Motor neuron (in vitro differentiated cells): ENCODE measurements at regions not wholly inside any gene's neighbourhood (a gene's known extent, or its start where the extent isn't known, plus 50 kb on each side); places are given as distances from the start of the nearest gene placed in this dataset.

ENCODE experiments used
- ATAC-seq, 8 experiments: fragments of 200-7000 bp; cut with Tn5 transposase; replicated peaks in 6 of 8; 2 replicates each; pipeline ENCODE4 v1.8.0; 2021; ENCODE audit warnings: mild to moderate bottlenecking in 8 of 8, moderate library complexity in 8 of 8
- H3K27ac ChIP-seq, 2 donors: fragments of 250-450 bp; sonication (Bioruptor Pico); 2 replicates each; pipeline ENCODE4 v1.9.0; 2021; ENCODE audit warnings: antibody characterized with exemption in 2 of 2, mild to moderate bottlenecking in 2 of 2, moderate library complexity in 1 of 2
- H3K4me1 ChIP-seq, 2 donors: fragments of 250-450 bp; sonication (Bioruptor Pico); replicated peaks in 1 of 2; 2 replicates each; pipeline ENCODE4 v1.6.1; 2021; ENCODE audit warnings: antibody characterized with exemption in 2 of 2, mild to moderate bottlenecking in 2 of 2, moderate library complexity in 1 of 2
- H3K4me3 ChIP-seq, 5 donors: fragments of 250-450 bp; sonication (Bioruptor Pico); 2 replicates each; pipeline ENCODE4 v1.9.0; 2021; ENCODE audit warnings: antibody characterized with exemption in 5 of 5, mild to moderate bottlenecking in 5 of 5, moderate library complexity in 4 of 5
- WGBS, 10 experiments: fragments of 450-650 bp; shearing (Covaris generic); methylation state at CpG; one replicate each; pipeline ENCODE4 v1.0.0; 2022; 5-methylcytosine and 5-hydroxymethylcytosine counted together
- in situ Hi-C, 9 experiments: fragments of 400-800 bp; cut with MboI; loops; one replicate each; pipeline ENCODE4 v1.15.0; 2021; ENCODE audit warnings: low sequenced_read_pairs in 9 of 9, low pct_unique_long_range_greater_than_20kb in 2 of 9; ENCODE audit not compliant: unreplicated experiment in 9 of 9

DNA sequence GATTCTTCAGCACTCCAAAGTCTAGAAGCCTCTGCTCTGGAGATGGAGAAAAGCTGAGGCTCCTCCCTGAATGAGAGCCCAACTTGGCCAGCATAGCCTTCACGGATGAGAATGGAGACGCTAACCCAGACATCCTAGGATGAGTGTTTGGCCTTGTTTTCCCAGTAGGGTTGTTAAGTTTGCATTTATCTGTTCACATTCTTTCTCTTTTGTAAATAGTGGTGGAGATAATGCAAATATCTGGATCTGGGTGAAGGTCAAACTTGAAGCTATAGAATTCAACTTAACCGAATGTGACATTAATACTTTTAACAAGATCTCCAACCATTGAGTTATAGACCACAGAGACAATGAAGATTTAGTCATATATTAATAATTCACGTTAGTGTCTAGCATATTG is 53.4 kb upstream of the BZW1 start:
- Histone ChIP-seq H3K4me1 (no peaks in the 10 kb centered on the region), H3K4me3 (no peak overlapping the region), H3K27ac (no peak overlapping the region)
- in situ Hi-C loops = no loop called here
- WGBS, 10 experiments = 79 to 100% (median 92%) methylated on average over 1 to 4 of the region's 4 CpGs; no CpG with 5 or more reads in 1 of the 10 experiments
- ATAC-seq = no peak

DNA sequence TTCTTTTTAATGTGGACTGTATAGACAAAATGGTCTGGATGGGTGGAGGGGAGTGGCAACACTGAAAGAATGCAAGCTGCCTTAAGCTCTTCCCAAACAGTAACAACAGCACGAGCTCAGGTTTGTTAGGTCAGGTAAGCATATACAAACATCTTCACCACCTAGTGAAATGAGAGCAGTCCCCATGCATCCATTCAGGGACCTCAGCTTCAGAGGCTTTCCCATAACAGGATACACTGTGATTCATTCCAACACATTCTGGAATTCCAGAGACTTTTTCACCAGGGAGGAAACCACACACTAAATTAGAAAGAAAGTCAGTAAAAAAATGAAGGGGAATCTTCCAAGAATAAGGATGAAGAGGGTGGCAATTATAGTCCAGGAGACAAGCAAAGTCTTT is 50.4 kb upstream of the BZW1 start:
- no peak for ATAC-seq
- WGBS, 10 experiments = 40 to 71% (median 57%) methylated on average over 1 of the region's 1 CpG; no CpG with 5 or more reads in 5 of the 10 experiments
- Histone ChIP-seq H3K4me3 (no peak overlapping the region), H3K4me1 (no peaks in the 10 kb centered on the region), H3K27ac (no peak overlapping the region)
- in situ Hi-C loops = no loop called here
